CD4-positive, alpha-beta memory T cell (primary cell): ENCODE measurements at regions not wholly inside any gene's neighbourhood (a gene's known extent, or its start where the extent isn't known, plus 50 kb on each side); places are given as distances from the start of the nearest gene placed in this dataset.

ENCODE experiments used
- CTCF ChIA-PET: fragments of 350-600 bp; sonication (Branson Sonifier 250); formaldehyde crosslinking; loops from one replicate; lab custom pipeline; 2021; ENCODE audit warnings: inconsistent platforms; ENCODE audit not compliant: partially characterized antibody; lab: Charles Lee
- POLR2A ChIA-PET: fragments of 350-600 bp; sonication (Branson Sonifier 250); formaldehyde crosslinking; loops from one replicate; lab custom pipeline; 2021; ENCODE audit not compliant: partially characterized antibody; lab: Charles Lee
- DNase-seq, 5 donors: peaks; one replicate each; pipeline versions ENCODE4 v3.0.0 to v3.0.0-alpha.2; 2020 to 2022; ENCODE audit warnings: mixed read lengths in 1 of 5
- H3K27ac ChIP-seq: one replicate; pipeline ENCODE4 v1.7.0; 2013; ENCODE audit warnings: low read depth, low read length
- H3K27me3 ChIP-seq: 2 replicates; pipeline ENCODE4 v1.7.0; 2013; ENCODE audit warnings: mild to moderate bottlenecking, low read length, moderate library complexity; ENCODE audit not compliant: insufficient read depth
- H3K36me3 ChIP-seq: 2 replicates; pipeline ENCODE4 v1.7.0; 2013; ENCODE audit warnings: mild to moderate bottlenecking, low read length, moderate library complexity; ENCODE audit not compliant: insufficient read depth
- H3K4me1 ChIP-seq: 2 replicates; pipeline ENCODE4 v1.7.0; 2013; ENCODE audit warnings: mild to moderate bottlenecking, low read length, moderate library complexity; ENCODE audit not compliant: insufficient read depth
- H3K4me3 ChIP-seq, 2 donors: one replicate each; pipeline ENCODE4 v1.7.0; 2013; ENCODE audit warnings: low read length in 2 of 2, mild to moderate bottlenecking in 1 of 2
- H3K9me3 ChIP-seq, 2 donors: one replicate each; pipeline ENCODE4 v1.7.0; 2013; ENCODE audit warnings: low read length in 2 of 2, control low read depth in 1 of 2; ENCODE audit not compliant: control insufficient read depth in 1 of 2
- H3K27ac Mint-ChIP-seq, 7 donors: one replicate each; pipeline ENCODE4 v1.8.0; 2020 to 2021; ENCODE audit warnings: mixed read lengths in 7 of 7, mild to moderate bottlenecking in 6 of 7, inconsistent platforms in 3 of 7, moderate library complexity in 3 of 7
- H3K27me3 Mint-ChIP-seq, 2 donors: one replicate each; pipeline ENCODE4 v1.8.0; 2020 to 2021; ENCODE audit warnings: mixed read lengths in 2 of 2
- H3K36me3 Mint-ChIP-seq, 2 donors: one replicate each; pipeline ENCODE4 v1.8.0; 2020 to 2021; ENCODE audit warnings: mixed read lengths in 2 of 2, inconsistent platforms in 1 of 2, mild to moderate bottlenecking in 1 of 2
- H3K4me1 Mint-ChIP-seq, 4 donors: one replicate each; pipeline ENCODE4 v1.8.0; 2020 to 2021; ENCODE audit warnings: mixed read lengths in 4 of 4, mild to moderate bottlenecking in 1 of 4
- H3K4me3 Mint-ChIP-seq, 8 donors: one replicate each; pipeline ENCODE4 v1.8.0; 2020 to 2021; ENCODE audit warnings: mixed read lengths in 8 of 8, mild to moderate bottlenecking in 7 of 8, moderate library complexity in 6 of 8, inconsistent platforms in 3 of 8
- H3K9me3 Mint-ChIP-seq, 8 donors: one replicate each; pipeline ENCODE4 v1.8.0; 2020 to 2021; ENCODE audit warnings: mixed read lengths in 8 of 8, mild to moderate bottlenecking in 5 of 8, inconsistent platforms in 3 of 8, moderate library complexity in 1 of 8
- intact Hi-C: fragments of 100-400 bp; cut with micrococcal nuclease; formaldehyde crosslinking; loops from one replicate; pipeline ENCODE4 v1.15.1; 2023

GRCh38 chr2:220103596-220103995 is 476.2 kb downstream of the SLC4A3 start:
- H3K27ac ChIP-seq: no peak overlapping the region
- Mint-ChIP-seq H3K27ac (no peak overlapping the region), H3K36me3 (no peaks in the 10 kb centered on the region), H3K4me1 (no peaks in the 10 kb centered on the region), H3K4me3 (no peak overlapping the region), H3K9me3 (peaks cover 0 to 3% (median 0%) of the 10 kb centered on the region in 8 donors), H3K27me3 (no peaks in the 10 kb centered on the region)
- intact Hi-C loops: no loop called here
- no peaks in the 10 kb centered on the region for H3K27me3 ChIP-seq
- no peak overlapping the region for H3K4me3 ChIP-seq
- CTCF ChIA-PET: no interaction called here
- no peaks in the 10 kb centered on the region for H3K9me3 ChIP-seq
- POLR2A ChIA-PET: no interaction called here
- H3K4me1 ChIP-seq: no peaks in the 10 kb centered on the region
- H3K36me3 ChIP-seq: no peaks in the 10 kb centered on the region
- DNase-seq: no peak

GRCh38 chr2:220104871-220105351 is 477.5 kb downstream of the SLC4A3 start:
- no peak overlapping the region for H3K27ac Mint-ChIP-seq
- CTCF ChIA-PET: no interaction called here
- intact Hi-C loops: no loop called here

GRCh38 chr2:220106065-220106464 is 478.6 kb downstream of the SLC4A3 start:
- POLR2A ChIA-PET: no interaction called here
- Mint-ChIP-seq H3K4me1 (no peaks in the 10 kb centered on the region), H3K27ac (no peak overlapping the region), H3K4me3 (no peak overlapping the region), H3K27me3 (no peaks in the 10 kb centered on the region), H3K9me3 (peaks cover 0 to 3% (median 0%) of the 10 kb centered on the region in 8 donors), H3K36me3 (no peaks in the 10 kb centered on the region)
- H3K4me3 ChIP-seq: no peak overlapping the region
- intact Hi-C loops: no loop called here
- no peaks in the 10 kb centered on the region for H3K9me3 ChIP-seq
- no peak for DNase-seq
- H3K36me3 ChIP-seq: no peaks in the 10 kb centered on the region
- no peak overlapping the region for H3K27ac ChIP-seq
- CTCF ChIA-PET: no interaction called here
- no peaks in the 10 kb centered on the region for H3K27me3 ChIP-seq
- no peaks in the 10 kb centered on the region for H3K4me1 ChIP-seq

More at GRCh38 chr2:220104871-220105351, 477.5 kb downstream of the SLC4A3 start:
- peaks cover 0 to 3% (median 0%) of the 10 kb centered on the region in 8 donors for H3K9me3 Mint-ChIP-seq
- no peak for DNase-seq
- Histone ChIP-seq H3K36me3 (no peaks in the 10 kb centered on the region), H3K27me3 (no peaks in the 10 kb centered on the region), H3K4me3 (no peak overlapping the region), H3K27ac (no peak overlapping the region), H3K4me1 (no peaks in the 10 kb centered on the region), H3K9me3 (no peaks in the 10 kb centered on the region)
- H3K36me3 Mint-ChIP-seq: no peaks in the 10 kb centered on the region
- no peak overlapping the region for H3K4me3 Mint-ChIP-seq
- no peaks in the 10 kb centered on the region for H3K27me3 Mint-ChIP-seq
- POLR2A ChIA-PET: no interaction called here
- H3K4me1 Mint-ChIP-seq: no peaks in the 10 kb centered on the region

- CTCF ChIA-PET: no interaction called here
- H3K36me3 ChIP-seq: no peaks in the 10 kb centered on the region
- Mint-ChIP-seq H3K36me3 (no peaks in the 10 kb centered on the region), H3K27ac (no peak overlapping the region), H3K9me3 (peaks cover 0 to 3% (median 0%) of the 10 kb centered on the region in 8 donors), H3K27me3 (no peaks in the 10 kb centered on the region), H3K4me1 (no peaks in the 10 kb centered on the region), H3K4me3 (no peak overlapping the region)
- H3K27me3 ChIP-seq: no peaks in the 10 kb centered on the region
- POLR2A ChIA-PET: no interaction called here
- H3K4me3 ChIP-seq: no peak overlapping the region
- intact Hi-C loops: no loop called here
- no peak for DNase-seq
- H3K27ac ChIP-seq: no peak overlapping the region
- H3K4me1 ChIP-seq: no peaks in the 10 kb centered on the region
- H3K9me3 ChIP-seq: no peaks in the 10 kb centered on the region
These were observed 480.0 kb downstream of the SLC4A3 start for GRCh38 chr2:220107380-220107791.

- no peaks in the 10 kb centered on the region for H3K36me3 Mint-ChIP-seq
- ChIA-PET POLR2A (no interaction called here), CTCF (no interaction called here)
- no peak for DNase-seq
- Histone ChIP-seq H3K4me3 (no peak overlapping the region), H3K9me3 (no peaks in the 10 kb centered on the region), H3K36me3 (no peaks in the 10 kb centered on the region), H3K4me1 (no peaks in the 10 kb centered on the region), H3K27me3 (no peaks in the 10 kb centered on the region), H3K27ac (no peak overlapping the region)
- H3K4me1 Mint-ChIP-seq: no peaks in the 10 kb centered on the region
- peaks cover 2 to 10% (median 5%) of the 10 kb centered on the region in 8 donors for H3K9me3 Mint-ChIP-seq
- H3K27me3 Mint-ChIP-seq: no peaks in the 10 kb centered on the region
- intact Hi-C loops: no loop called here
- no peak overlapping the region for H3K27ac Mint-ChIP-seq
- no peak overlapping the region for H3K4me3 Mint-ChIP-seq
These were observed 487.0 kb downstream of the SLC4A3 start for GRCh38 chr2:220114443-220114842.

GRCh38 chr2:220117025-220117424 is 489.6 kb downstream of the SLC4A3 start:
- Histone ChIP-seq H3K27me3 (no peaks in the 10 kb centered on the region), H3K9me3 (no peaks in the 10 kb centered on the region), H3K4me3 (no peak overlapping the region), H3K4me1 (no peaks in the 10 kb centered on the region), H3K36me3 (no peaks in the 10 kb centered on the region), H3K27ac (no peak overlapping the region)
- no peaks in the 10 kb centered on the region for H3K36me3 Mint-ChIP-seq
- H3K4me3 Mint-ChIP-seq: no peak overlapping the region
- H3K27me3 Mint-ChIP-seq: no peaks in the 10 kb centered on the region
- no peak overlapping the region for H3K27ac Mint-ChIP-seq
- ChIA-PET CTCF (no interaction called here), POLR2A (no interaction called here)
- H3K9me3 Mint-ChIP-seq: peaks cover 2 to 10% (median 5%) of the 10 kb centered on the region in 8 donors
- intact Hi-C loops: no loop called here
- no peaks in the 10 kb centered on the region for H3K4me1 Mint-ChIP-seq
- no peak for DNase-seq

- ChIA-PET POLR2A (no interaction called here), CTCF (no interaction called here)
- Mint-ChIP-seq H3K27ac (no peak overlapping the region), H3K4me1 (no peaks in the 10 kb centered on the region), H3K36me3 (no peaks in the 10 kb centered on the region), H3K4me3 (no peak overlapping the region), H3K9me3 (peaks cover 0 to 6% (median 4%) of the 10 kb centered on the region in 8 donors), H3K27me3 (no peaks in the 10 kb centered on the region)
- Histone ChIP-seq H3K27me3 (no peaks in the 10 kb centered on the region), H3K9me3 (no peaks in the 10 kb centered on the region), H3K36me3 (no peaks in the 10 kb centered on the region), H3K27ac (no peak overlapping the region), H3K4me3 (no peak overlapping the region), H3K4me1 (no peaks in the 10 kb centered on the region)
- no peak for DNase-seq
- intact Hi-C loops: no loop called here
These were observed 492.6 kb downstream of the SLC4A3 start for GRCh38 chr2:220120041-220120440.

- Mint-ChIP-seq H3K27ac (no peak overlapping the region), H3K4me1 (no peaks in the 10 kb centered on the region), H3K36me3 (no peaks in the 10 kb centered on the region), H3K27me3 (no peaks in the 10 kb centered on the region), H3K9me3 (peaks cover 0 to 4% (median 0%) of the 10 kb centered on the region in 8 donors), H3K4me3 (no peak overlapping the region)
- ChIA-PET POLR2A (no interaction called here), CTCF (no interaction called here)
- Histone ChIP-seq H3K4me3 (no peak overlapping the region), H3K9me3 (no peaks in the 10 kb centered on the region), H3K27me3 (no peaks in the 10 kb centered on the region), H3K36me3 (no peaks in the 10 kb centered on the region), H3K27ac (no peak overlapping the region), H3K4me1 (no peaks in the 10 kb centered on the region)
- intact Hi-C loops: no loop called here
- DNase-seq: no peak
These were observed 496.3 kb downstream of the SLC4A3 start for GRCh38 chr2:220123751-220124150.
